OCI-LY7 (cell line): ENCODE measurements at regions not wholly inside any gene's neighbourhood (a gene's known extent, or its start where the extent isn't known, plus 50 kb on each side); places are given as distances from the start of the nearest gene placed in this dataset.

Source experiments
- CTCF ChIP-seq: fragments of 200-600 bp; sonication (generic); conservative IDR thresholded peaks from 2 replicates; pipeline ENCODE4 v1.5.1; 2014; ENCODE audit warnings: mild to moderate bottlenecking, antibody characterized with exemption, low read length, moderate library complexity, mixed read lengths
- EZH2phosphoT487 ChIP-seq: fragments of 200-600 bp; sonication (generic); IDR thresholded peaks from 2 replicates; pipeline ENCODE4 v1.6.1; 2018; ENCODE audit warnings: low read depth, borderline replicate concordance, mild to moderate bottlenecking, mixed run types, antibody characterized with exemption, low read length, moderate library complexity, mixed read lengths

GRCh38 chr14:49319810-49320209 lies 266.4 kb downstream of the RPS29 start:
- TF ChIP-seq CTCF: no peak
- TF ChIP-seq EZH2phosphoT487: no peak
